ENCODE measurements at regions not wholly inside any gene's neighbourhood (a gene's known extent, or its start where the extent isn't known, plus 50 kb on each side); places are given as distances from the start of the nearest gene placed in this dataset.

DNA sequence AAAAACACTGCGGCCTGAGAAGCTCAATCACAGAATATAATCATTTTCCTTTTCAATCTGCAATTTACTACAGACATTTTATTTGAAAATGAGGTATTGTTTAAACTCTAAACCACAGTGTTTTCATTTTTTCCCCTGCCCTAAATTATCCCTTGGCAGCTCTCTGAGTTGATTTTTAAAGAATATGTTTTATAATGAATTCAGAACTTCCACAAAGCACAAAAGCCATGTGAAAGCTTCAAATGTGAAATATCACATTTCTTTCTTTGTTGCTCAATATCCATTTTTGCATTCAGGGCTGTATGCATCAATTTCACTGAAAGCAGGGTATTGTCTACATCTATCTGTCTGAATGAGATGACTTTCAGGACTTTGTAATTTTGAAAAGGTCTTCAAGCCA, 813.6 kb upstream of the ALCAM start:
- no peak for DNase-seq (ENCODE audit: low read depth, low spot score)

DNA sequence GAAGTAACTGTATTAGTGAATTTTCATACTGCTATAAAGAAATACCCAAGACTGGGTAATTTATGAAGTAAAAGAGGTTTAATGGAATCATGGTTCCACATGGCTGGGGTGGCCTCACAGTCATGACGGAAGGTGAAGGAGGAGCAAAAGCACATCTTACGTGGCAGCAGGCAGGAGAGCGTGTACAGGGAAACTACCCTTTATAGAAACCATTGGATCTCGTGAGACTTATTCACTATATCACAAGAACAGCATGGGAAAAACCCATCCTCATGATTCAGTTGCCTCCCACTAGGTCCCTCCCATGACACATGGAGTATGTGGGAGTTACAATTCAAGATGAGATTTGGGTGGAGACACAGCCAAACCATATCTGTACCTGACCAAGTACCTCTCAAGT, 812.3 kb upstream of the ALCAM start:
- DNase-seq (ENCODE audit: low read depth, low spot score) = no peak

DNA sequence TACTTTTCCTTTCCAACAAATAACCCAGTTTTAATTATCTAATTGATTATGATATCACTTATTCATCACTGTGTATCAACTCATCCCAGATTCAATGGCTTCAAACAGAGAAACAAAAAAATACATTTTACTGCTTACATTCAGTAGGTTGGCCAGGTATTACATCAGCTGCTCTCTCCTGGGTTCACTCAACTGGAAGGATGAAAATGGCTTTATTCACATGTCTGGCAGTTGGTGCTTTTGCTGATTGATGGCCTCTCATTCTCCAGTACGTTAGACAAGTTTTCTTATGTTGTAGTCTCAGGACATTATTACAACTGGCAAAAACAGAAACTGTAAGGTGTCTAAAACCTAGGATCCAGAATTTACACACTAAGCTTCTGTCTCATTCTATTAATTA, 811.0 kb upstream of the ALCAM start:
- no peak for DNase-seq (ENCODE audit: low read depth, low spot score)

DNA sequence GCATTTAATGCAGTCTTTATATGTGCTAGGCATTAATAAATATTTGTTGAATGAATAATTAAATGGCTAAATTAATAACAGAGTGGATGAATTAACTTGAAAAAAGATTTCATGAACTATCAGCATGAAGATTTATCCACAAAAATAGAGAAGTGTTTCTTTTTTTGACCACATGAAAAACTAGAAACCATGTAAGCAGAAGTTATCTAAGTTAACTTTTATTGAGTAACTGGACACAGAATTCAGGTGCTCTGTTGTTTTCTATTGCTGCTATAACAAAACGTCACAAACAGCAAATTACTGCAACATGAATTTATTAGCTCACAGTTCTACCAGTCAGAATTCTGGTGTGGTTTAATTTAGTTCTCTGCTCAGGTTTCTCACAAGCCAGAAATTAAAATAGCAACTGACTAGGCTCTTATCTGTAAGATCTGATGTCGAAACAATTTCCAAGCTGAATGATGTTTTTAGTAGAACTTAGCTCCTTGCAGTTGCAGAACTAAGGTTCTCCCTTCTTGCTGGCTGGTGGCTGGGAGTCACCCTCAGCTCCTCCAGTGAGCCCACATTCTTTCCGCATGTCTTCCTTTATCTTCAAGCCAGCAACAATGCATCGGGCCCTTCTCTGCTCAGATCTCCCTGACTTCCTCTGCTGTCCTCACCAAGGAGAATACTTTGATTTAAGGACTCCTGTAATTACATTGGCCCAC, 810.2 kb upstream of the ALCAM start:
- no peak for DNase-seq (ENCODE audit: low read depth, low spot score)

DNA sequence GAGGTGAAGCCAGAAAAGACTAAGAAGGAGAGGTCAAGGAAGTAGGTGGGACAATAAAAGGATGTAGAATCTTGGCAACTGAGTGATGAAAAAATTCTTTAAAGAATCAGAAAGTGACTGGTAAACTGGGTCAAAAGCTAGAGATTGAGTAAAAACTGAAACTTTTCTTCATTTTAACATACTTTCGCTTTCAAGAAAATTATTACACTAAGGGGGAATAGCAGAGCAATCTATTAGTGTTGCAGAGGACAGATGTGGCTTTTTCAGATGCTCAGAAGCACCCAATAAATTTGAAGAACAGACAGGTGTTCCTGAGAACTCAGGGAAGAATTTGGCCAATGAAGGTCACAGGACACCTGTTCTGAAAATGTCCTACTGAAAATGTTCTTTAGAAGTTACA, 805.4 kb upstream of the ALCAM start:
- no peak for DNase-seq (ENCODE audit: low read depth, low spot score)

DNA sequence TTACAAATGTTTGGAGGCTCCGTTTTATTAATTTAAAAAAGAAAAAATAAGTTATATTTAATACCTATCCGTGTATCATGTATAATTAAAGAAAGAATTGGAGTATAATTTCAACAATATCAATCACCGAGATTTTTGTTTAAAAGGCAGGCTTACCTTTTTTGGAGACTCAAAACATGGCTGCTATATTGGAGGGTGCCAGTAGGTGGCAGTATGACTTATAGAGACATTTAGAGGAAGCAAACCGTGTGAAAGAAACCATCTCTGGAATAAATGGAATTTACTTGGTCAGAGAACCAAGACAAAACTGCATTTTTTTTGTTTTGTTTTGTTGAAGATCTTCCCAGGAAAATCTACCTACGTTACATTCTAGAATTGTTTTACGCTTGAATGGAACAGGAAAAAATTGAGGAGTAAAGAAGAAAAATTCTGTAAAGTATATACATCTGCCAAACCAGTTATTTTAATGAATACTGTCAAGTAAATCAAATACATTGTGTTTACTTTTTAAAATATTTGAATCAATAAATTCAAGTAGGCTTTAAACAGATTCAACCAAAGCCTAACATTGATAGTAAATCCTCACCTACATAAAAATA, 802.6 kb upstream of the ALCAM start:
- DNase-seq (ENCODE audit: low read depth, low spot score) = no peak

DNA sequence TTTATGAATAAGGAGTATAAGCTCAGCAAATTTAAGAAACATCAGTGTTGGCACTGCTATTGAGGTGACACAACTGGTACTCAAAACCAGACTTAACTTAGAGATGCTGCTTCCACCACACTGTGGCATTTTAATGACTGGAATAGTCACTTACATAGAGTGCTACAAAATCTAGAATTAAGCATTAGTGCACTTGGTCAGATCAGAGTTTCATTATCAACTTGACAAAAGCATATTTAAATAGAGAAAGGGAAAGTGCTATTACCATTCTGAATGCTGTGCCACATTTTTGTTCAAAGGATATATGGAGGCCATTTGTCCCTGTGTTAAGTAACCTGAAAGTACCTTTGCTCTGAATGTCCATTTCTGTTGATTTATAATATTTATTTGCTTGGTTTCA, 800.7 kb upstream of the ALCAM start:
- DNase-seq (ENCODE audit: low read depth, low spot score) = no peak

DNA sequence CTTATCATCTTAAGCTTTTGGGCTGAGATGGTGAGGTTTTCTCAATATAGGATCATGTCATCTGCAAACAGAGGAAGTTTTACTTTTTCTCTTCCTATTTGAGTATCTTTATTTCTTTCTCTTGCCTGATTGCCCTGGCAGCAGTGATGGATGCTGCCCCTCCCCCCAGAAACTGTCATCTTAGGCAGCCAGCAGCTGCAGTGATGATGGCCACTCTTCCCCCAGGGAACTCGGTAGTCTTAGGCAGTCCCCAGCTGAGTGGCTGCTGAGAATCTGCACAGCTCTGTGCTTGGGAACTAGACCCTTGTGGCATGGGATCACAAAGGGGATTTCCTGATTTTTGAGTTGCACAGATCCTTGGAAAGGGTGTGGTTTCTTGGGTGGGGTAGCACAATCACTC, 791.1 kb upstream of the ALCAM start:
- DNase-seq (ENCODE audit: low read depth, low spot score) = no peak

DNA sequence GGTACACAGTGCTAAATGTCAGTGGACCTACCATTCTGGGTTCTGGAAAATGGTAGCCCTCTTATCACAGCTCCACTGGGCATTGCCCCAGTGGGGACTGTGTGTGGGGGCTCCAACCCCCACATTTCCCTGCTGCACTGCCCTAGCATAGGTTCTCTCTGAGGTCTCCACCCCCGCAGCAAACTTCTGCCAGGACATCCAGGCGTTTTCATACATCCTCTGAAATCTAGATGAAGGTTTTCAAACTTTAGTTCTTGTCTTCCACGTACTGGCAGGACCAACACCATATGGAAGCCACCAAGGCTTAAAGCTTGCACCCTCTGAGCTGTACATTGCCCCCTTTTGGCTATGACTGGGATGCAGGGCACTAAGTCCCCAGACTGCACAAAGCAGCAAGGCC, 788.2 kb upstream of the ALCAM start:
- DNase-seq (ENCODE audit: low read depth, low spot score) = no peak

DNA sequence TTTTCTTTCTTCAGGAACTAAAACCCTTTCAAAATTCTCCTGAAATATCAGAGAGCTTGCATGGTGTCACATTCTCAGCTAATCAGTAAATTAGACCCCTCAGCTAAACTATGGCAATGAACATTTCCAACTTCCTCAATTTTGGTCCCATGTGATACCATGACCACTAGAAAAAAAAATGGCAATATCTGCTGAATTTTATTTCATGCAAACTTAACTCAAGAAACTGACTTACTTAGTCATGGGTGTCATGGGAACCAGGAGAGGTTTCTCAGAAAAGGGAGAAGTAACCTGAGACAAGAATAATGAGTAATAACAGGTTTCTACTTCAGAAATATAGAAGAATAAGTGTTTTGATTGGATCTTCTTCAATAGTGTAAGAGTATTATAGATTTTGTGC, 784.6 kb upstream of the ALCAM start:
- no peak for DNase-seq (ENCODE audit: low read depth, low spot score)

DNA sequence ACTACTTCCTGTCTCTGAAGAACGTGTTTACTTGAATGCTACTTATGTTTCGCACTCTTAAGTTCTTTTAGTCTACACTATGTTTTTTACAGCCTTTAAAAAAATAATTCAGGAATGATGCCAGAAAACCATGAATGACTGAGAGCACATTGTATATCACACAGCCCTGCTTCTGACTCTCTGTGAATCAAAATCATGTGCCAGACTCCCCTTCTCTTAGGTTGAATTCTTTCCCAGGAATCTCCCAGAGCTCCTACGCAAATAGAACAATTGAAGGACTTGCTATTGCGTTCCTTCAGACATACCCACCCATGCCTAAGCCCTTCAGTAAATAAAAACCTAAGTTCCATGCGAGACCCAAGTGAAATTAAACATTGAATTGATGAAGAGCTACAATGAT, 782.0 kb upstream of the ALCAM start:
- DNase-seq (ENCODE audit: low read depth, low spot score) = no peak

DNA sequence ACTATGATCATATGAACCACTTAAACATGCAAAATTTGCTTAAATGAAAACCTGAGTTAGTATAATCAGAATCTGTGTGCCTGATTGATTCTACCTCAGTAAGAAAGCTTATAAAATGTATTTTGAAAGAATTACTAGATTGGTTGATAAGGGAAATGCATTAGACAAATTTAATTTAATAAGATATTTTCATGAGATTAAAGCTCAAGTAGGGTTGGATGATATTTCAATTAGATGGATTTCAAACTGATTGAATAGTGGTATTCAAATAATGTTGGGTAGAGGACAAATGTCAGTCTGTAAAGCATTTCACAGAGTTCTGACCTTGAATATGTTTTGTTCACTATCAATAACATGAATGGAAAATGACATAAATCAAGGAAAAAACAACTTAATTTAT, 780.4 kb upstream of the ALCAM start:
- no peak for DNase-seq (ENCODE audit: low read depth, low spot score)

DNA sequence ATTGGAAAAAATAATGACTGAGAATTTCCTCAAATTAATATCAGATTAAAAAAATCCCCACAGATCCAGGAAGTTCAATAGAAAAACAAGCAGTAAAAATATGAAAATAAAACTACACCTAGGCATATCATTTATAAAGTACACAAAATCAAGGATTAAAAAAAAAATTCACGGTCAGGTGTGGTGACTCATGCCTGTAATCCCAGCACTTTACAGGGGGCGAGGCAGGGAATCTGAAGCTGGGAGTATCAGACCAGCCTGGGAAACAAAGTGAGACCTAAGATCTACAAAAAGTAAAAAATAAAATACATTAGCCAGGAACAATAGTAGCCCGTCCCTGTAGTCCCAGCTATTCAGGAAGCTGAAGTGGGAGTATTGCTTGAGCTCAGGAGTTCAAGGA, 778.3 kb upstream of the ALCAM start:
- DNase-seq (ENCODE audit: low read depth, low spot score) = no peak

DNA sequence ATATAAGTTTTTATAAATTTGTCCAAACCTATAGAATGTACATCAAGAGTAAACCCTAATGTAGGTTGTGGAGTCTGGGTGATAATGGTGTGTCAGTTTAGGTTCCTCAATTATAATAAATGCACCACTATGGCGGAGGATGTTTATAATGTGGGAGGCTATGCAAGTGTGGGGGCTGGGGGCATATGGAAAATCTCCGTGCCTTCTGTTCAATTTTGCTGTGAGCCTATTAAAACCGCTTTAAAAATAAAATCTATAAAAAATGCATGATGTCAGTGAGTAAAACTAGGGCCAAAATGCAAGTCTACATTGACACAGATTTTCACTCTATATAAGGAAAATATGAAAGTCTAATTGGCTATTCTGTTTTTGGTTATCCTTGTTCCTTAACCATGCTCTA, 774.9 kb upstream of the ALCAM start:
- no peak for DNase-seq (ENCODE audit: low read depth, low spot score)

DNA sequence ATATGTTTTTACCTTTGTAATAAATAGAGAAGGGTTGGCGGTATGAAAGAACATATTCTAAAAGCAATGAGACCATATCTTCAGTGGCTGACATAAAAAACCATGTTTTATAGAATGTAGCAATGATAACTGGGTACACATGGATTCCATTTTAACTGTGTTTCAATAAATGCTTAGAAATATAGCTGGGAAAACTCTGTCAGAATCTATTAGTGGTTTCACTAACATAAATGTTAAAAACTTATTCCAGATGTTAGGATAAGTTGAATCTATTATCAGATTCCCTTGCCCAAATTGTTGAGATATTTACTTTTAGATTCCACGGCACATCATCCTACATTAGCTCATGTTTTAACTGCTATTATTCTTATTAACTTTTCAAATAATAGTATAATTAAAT, 772.2 kb upstream of the ALCAM start:
- DNase-seq (ENCODE audit: low read depth, low spot score) = no peak

DNA sequence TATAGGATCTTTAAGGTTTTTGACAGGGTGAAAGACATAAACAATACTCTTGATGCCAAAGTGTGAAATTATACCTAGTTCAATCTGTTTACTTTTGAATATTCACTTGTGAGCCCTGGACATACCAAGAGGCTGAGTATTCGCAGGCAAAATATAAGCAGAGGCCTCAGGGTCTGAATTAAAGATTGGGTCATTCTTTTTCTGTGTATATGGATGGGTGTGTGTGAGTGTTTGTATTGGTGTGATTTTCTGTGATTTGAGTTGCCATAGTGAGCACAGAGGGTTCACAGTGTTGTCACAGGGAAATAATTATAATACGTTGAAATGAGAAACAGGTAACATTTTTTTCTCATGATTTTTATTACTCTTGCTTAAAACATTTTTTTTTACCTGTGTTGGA, 770.7 kb upstream of the ALCAM start:
- DNase-seq (ENCODE audit: low read depth, low spot score) = no peak

DNA sequence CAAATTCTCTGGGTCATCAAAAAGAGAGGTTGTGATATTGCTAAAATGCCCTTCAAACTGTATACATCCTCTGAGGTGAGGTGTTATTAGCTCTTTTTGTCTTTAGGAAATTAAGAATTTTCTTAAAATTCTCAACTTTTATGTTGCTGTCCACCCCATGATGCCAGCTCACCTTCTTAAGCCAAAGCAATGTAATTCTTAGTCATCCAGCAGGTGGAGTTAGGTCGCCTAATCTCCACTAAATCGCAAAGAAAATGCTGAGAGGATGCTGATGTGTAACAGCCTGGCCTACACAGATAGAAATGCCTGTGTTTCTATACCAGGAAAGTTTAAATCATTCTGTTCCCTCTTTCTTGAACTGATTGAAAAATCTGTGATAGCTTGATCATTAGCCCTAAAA, 770.2 kb upstream of the ALCAM start:
- peak; percentile 9 for DNase-seq (ENCODE audit: low read depth, low spot score)

DNA sequence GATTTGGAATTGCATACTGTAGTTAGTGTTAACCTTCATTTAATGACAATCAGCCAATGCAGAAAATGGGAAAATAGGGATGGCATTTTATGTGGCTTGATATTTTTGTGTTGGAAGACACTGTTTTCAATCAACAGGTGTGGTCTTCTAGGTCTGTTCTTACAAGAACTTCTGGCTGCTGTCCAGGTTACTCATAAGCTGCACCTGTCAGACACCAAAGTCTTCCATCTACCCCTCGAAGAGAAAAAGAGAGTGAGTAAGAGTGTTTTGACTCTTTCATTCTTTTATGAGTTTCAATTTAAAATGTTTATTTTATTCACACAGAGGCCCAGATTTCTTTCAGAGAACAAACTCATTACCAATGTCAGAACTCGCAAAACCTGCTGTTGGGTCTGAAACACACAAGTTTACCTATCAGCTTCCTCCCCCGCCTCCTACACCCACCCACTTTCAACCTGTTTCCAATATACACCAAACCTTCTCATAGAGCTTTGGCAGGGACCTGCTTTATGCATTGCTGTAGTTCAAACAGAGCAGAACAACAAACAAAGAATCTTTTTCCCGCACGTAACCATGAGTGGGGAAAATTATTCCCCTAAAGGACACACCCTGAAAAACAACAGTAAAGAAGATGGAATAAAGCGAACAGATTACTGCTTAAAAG, 767.7 kb upstream of the ALCAM start:
- no peak for DNase-seq (ENCODE audit: low read depth, low spot score)

DNA sequence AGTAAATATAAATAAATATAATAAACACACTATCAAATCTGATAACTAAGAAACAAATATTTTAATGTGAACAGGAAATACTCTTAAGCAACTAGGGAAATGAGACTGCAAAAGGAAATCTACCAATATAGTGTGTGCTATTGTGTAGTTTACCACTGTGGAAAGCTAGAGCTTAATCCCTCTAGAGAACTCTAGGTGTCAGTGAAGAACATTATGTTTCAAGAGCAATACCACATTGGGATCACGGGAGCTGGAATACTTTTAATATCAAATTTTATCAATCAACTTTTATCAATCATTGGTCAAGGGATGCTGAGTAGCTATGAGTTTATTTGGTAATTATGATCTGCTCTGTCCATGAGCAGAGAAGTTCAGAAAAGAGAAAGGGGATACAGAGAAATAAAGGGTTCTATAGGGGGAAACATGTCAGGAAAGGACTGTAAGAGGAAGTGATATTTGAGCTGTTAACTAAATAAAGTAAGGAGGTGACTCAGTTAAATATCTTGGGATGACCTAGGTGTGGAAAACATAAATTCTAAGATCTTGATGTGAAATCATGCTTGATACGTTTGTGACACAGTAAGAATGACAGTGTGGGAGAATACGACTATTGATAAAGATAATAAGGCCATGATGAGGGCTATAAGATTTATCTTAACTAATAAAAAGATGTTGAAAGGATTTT, 762.2 kb upstream of the ALCAM start:
- DNase-seq (ENCODE audit: low read depth, low spot score) = no peak

DNA sequence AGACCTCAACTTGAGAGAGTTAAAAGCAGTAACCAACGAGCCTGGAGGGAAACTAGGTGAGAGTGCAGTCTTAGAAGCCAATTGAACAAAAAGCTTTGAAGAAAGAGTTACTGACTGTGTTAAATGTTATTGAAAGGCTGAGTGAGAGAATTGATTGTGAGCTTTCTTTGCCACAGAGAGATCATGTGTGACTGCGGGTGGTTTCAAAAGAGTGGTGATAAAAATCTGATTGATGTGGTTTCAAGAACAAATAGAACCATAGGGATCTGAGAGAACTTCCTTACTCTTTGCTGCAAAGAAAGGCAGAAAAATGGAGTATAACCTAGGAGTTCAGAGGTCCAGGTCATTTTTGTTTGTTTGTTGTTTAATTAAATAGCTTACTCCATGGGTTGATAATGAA, 759.9 kb upstream of the ALCAM start:
- DNase-seq (ENCODE audit: low read depth, low spot score) = no peak

DNA sequence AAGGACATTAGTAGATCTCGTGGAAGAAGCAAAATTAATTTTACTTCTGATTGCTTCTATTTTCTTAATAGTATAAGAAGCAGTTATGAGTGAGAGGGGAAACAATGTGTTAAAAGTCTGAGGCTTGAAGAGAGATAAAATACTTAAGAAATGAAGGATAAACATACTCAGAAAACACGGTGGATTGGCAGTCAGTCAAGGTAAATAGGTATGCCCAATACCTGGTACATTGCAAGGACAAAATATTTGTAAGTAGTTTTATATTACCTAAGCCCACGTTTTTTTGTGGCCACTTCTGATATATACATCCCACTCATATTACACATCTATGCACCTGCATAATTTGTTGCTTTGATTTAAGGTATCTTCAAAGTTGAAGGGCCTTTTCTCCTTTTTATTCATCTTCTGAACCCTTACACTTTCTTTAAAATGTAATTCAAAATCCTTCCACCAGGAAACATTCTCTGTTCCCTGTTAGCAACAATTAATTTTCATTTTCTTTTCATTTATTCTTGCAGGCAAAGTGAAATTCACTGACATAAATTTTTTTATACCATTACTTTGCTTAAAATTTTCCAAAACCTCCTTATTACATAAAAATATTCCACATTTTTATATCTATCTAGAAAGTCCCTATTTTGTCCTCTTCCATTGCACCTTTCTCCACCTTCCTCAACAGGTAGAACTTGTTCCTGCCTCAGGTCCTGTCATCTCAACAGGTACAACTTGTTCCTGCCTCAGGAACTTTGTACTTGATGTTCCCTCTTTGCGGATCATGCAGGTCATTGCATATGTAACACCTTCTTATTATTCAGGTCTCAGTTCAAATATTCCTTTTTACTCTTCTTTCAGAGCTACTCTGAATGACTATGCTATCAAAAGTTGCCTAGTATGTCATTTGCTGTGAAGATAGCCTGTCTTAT, 755.7 kb upstream of the ALCAM start:
- no peak for DNase-seq (ENCODE audit: low read depth, low spot score)

DNA sequence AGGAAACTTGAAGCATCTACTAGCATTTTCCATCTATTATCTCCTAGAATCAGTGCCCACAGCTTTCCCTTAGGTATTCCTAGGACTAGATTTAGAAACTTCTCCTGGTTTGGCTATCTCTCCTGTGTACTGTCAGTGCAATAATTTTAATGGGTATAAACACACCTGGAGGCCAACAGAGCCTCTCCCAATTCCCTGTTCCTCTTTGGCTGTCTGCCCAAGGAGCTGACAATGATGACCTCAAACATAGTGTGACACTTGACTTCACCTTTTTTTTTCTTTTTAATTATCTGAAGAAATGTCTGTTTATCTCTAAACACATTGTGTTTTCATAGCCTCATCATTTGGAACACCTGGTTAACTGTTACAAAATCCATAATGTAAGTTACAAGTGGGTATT, 754.5 kb upstream of the ALCAM start:
- DNase-seq (ENCODE audit: low read depth, low spot score) = no peak
